Epithelial cell of proximal tubule (primary cell): ENCODE measurements at regions not wholly inside any gene's neighbourhood (a gene's known extent, or its start where the extent isn't known, plus 50 kb on each side); places are given as distances from the start of the nearest gene placed in this dataset.

Experiments used
- DNase-seq: peaks from one replicate; pipeline ENCODE4 v3.0.0-alpha.2; 2011; ENCODE audit warnings: low read depth
- H3K4me3 ChIP-seq: 2 replicates; pipeline ENCODE4 v1.5.1; 2011; ENCODE audit warnings: low read depth, mild to moderate bottlenecking, low read length
- CTCF ChIP-seq: conservative IDR thresholded peaks from 2 replicates; pipeline ENCODE4 v1.5.1; 2012; ENCODE audit warnings: low read depth, mild to moderate bottlenecking, low read length

DNA sequence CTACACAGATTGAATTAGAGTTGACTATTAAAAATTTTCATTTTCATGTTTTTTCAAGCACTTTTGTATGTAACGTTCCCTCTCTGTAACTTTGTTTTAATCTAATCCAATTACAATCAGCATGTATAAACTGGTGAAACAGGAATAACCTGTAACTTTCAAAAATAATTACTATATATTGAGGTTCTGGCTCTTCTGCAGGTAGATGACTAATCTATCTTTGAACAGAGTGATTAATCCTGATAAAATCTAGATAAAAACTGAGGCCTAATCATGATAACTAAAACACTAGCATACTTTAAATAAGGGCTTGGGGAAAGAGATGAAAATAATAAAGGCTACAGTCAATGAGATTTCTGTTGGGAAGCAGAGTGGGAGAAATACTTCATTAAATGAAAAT, 101.6 kb upstream of the KCND2 start:
- DNase-seq: no peak
- no peak overlapping the region for H3K4me3 ChIP-seq

GRCh38 chr7:120180221-120180620, 92.8 kb upstream of the KCND2 start:
- no peak for DNase-seq
- no peak overlapping the region for H3K4me3 ChIP-seq
- no peak for TF ChIP-seq CTCF

More for the DNA sequence above, 101.6 kb upstream of the KCND2 start:
- TF ChIP-seq CTCF: no peak

DNA sequence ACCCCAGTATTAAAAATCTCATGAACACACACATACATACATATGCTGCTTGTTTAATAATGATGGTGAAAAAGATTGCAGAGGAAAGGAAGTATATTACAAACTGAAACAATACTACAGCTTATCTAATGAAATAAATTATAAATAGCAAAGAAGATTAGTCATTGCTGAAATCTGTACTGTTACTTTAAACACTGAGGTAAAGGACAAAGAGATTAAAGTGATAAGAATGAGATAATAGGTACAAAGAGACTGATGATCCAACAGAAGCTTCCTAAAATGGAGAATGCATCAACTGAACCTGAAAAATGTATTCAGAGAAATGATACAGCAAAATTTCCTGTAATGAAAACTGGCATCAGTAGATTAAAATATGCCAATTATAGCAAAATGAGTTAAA, 91.5 kb upstream of the KCND2 start:
- no peak for TF ChIP-seq CTCF
- H3K4me3 ChIP-seq: no peak overlapping the region
- no peak for DNase-seq

DNA sequence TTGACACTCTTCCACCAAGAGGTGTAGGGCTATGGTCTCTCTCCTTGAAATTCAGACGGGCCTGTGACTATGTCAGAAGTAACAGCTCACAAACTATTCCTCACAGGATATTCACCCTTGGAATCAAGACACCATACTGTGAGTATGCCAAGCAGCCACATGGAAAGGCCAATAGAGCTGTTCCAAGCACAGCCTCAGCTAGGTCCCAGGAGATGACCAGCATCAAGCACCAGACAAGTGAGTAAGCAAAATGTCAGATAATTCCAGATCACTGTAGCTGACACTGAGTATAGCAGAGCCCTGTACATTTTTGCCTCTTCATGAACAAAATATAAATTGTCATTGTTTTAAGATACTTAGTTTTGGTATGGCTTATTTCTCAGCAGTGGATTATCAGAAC, 88.1 kb upstream of the KCND2 start:
- no peak overlapping the region for H3K4me3 ChIP-seq
- no peak for DNase-seq
- TF ChIP-seq CTCF: no peak

- no peak for DNase-seq
- no peak for TF ChIP-seq CTCF
- no peak overlapping the region for H3K4me3 ChIP-seq
Measured at GRCh38 chr7:120185940-120186682, 86.9 kb upstream of the KCND2 start.

DNA sequence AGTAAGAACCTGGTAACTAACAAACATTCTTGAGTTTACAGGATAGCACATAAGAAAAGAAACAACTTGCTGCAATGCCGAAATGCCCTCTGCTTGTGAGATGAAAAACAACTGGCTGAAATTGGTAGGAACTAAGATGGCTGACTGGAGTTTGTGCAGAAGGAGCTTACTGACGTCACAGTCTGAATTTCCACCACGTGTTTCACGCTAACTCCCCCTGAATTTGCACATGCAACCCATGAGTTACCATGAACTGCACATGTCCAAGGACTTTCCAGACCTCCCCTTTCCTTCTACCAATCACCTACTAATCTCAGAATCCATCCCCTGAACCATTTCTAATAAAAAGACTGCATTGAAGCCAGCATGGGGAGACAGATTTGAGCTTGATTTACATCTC, 86.3 kb upstream of the KCND2 start:
- no peak for DNase-seq
- TF ChIP-seq CTCF: no peak

DNA sequence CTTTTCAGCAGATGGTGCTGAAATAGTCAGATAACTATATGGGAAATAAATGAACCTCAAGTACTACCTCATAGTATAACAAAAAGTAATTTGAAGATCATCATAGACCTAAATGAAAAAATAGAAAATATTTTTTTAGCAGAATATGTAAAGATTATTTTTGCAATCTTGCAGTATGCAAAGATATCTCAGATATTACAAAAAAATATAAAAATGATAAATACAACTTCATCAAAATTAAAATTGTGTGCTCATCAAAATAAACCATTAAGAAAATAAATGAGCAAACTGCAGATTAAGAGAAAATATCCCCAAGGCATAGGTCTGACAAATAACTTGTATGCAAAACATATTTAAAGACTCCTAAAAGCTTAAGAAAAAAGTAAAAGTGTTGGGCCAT, 83.4 kb upstream of the KCND2 start:
- TF ChIP-seq CTCF: no peak
- DNase-seq: no peak
- H3K4me3 ChIP-seq: no peak overlapping the region

More for the DNA sequence above, 86.3 kb upstream of the KCND2 start:
- H3K4me3 ChIP-seq: no peak overlapping the region
